ENCODE measurements at regions not wholly inside any gene's neighbourhood (a gene's known extent, or its start where the extent isn't known, plus 50 kb on each side); places are given as distances from the start of the nearest gene placed in this dataset.
"Not testable (repeated sequence)": the region's sequence is repeated elsewhere in the genome, so short reads cannot be mapped to it uniquely, and the experiment has no call there.

DNA sequence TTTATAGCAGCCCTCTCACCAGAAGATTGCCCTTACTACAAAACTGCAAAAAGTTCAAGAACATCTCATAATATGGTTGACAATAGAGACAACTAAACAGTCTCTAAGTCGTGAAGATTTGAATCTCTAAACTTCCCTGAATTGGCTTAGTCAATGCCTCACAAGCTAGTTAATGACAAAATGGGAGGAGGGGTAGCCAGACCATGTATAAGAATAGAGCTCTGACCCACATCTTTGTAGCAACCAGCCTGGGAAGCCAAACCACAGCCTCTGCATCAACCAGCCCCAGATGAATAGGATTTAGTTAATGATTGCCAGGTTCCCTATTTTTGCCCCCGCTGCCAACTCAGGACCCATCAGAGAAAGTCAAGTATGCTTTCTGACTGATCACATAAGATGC is 1265.9 kb upstream of the PCDH10 start:
- CTCF ChIA-PET; H3K36me3 Mint-ChIP-seq (ENCODE audit: low read depth); H3K27ac Mint-ChIP-seq; DNase-seq; H3K4me1 Mint-ChIP-seq (ENCODE audit: low read depth); H3K9me3 Mint-ChIP-seq; H3K4me3 Mint-ChIP-seq; H3K27me3 Mint-ChIP-seq (ENCODE audit: low read depth); intact Hi-C loops (cut with micrococcal nuclease): not testable (repeated sequence)

DNA sequence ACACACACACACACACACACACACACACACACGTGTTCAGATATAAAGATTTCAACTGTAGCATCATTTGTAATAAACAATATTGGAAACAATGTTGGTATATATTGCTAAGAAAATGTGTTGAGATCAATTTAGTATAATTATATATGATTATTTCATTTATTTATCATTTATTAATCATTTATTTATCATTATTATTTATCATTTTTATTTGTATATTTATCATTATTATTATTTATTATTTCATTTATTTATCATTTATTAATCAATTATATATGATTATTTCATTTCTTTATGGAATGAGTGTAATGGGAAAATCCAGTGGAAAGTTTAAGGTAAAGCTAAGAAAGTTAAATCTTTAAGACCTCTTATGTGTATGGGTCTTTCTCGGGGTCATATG is 1223.4 kb upstream of the PCDH10 start:
- H3K27ac Mint-ChIP-seq; CTCF ChIA-PET; DNase-seq; H3K9me3 Mint-ChIP-seq; H3K4me3 Mint-ChIP-seq; H3K4me1 Mint-ChIP-seq (ENCODE audit: low read depth); intact Hi-C loops (cut with micrococcal nuclease); H3K36me3 Mint-ChIP-seq (ENCODE audit: low read depth); H3K27me3 Mint-ChIP-seq (ENCODE audit: low read depth): not testable (repeated sequence)

DNA sequence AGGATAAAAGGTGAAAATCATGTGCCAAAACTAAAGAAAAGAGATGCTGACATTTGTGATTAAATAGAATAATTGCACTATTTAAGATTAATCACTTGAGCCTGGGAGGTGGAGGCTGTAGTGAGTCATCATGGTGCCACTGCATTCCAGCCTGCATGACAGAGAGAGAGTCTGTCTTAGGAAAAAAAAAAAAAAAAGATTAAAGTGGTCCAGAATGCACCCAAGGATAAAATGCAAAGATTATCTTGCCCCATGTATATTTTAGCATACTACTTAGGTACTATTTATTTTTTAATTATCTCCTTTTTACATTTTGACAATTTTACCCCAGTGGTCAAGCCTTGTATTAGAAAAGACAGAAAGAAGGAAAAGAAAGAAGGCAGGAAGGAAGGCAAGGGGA is 1181.4 kb upstream of the PCDH10 start:
- H3K9me3 Mint-ChIP-seq; intact Hi-C loops (cut with micrococcal nuclease); DNase-seq; H3K27ac Mint-ChIP-seq; H3K27me3 Mint-ChIP-seq (ENCODE audit: low read depth); H3K4me3 Mint-ChIP-seq; CTCF ChIA-PET; H3K4me1 Mint-ChIP-seq (ENCODE audit: low read depth); H3K36me3 Mint-ChIP-seq (ENCODE audit: low read depth): not testable (repeated sequence)

DNA sequence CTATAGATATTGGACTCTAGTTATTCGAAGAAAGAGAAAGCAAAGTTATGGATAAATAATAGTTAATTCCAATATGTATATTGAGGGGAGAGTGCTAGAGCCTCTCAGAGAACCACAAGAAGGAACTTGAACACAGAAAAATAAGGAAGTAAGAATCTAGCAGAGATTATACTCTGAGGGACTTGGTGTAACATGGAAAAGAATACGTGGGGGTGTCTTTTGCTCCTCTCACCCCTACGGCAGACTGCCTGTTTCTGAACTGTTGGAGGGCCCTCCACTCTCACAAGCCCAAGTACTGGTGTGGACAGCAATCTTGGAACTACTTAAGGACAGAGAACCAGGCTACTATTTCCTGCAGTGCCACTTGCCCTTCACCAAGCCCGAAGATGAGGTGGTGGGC is 1174.4 kb upstream of the PCDH10 start:
- H3K9me3 Mint-ChIP-seq = peaks cover 16% of the 10 kb centered on the region
- peaks cover 1% of the 10 kb centered on the region for H3K36me3 Mint-ChIP-seq (ENCODE audit: low read depth)
- no peak overlapping the region for H3K27ac Mint-ChIP-seq
- DNase-seq = no peak
- H3K4me3 Mint-ChIP-seq = peak overlapping the region; percentile 24
- intact Hi-C loops (cut with micrococcal nuclease) = no loop called here
- H3K27me3 Mint-ChIP-seq (ENCODE audit: low read depth) = no peaks in the 10 kb centered on the region
- CTCF ChIA-PET = no interaction called here
- no peaks in the 10 kb centered on the region for H3K4me1 Mint-ChIP-seq (ENCODE audit: low read depth)

DNA sequence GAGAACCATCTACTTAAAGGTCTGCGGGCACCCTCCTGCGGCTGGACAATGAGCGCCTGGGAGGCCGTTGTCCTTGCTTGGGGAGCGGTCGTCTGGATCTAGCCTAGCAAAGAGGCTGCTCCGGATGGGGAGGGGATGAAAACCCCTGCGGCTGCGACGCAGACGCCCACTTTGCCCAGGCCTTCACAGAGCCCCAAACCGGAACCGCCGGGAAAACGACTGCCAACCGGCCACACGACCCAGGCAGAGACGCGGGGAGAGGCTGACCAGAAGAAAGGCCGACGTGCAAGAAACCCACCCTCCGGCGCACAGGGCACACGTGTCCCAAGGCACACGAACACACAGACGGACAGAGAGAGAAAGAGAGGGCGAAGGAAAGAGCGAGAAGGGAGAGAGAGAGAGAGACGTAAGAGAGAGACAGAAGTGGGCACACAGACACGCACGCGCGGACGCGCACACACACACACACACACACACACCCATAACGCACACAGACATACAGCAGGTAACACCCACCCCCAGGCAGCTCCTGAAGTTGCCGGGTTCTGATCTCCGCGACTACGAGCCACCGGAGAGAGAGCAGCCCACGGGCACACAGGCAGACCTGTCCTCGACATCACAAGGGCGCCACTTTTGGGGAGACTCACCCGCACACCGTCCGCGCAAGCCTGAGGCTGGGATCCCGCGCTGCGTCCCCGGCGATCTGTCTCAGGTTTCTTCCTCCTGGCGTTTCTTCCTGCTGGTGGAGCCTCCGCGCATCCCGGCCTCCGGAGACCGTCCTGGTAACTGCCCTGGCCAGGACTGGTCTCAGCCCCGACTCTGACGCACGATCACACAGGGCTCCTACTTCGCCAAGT is 1173.6 kb upstream of the PCDH10 start:
- H3K27ac Mint-ChIP-seq; H3K27me3 Mint-ChIP-seq (ENCODE audit: low read depth); intact Hi-C loops (cut with micrococcal nuclease); DNase-seq; H3K4me1 Mint-ChIP-seq (ENCODE audit: low read depth); H3K36me3 Mint-ChIP-seq (ENCODE audit: low read depth); CTCF ChIA-PET: not testable (repeated sequence)
- peak overlapping the region; percentile 52 for H3K4me3 Mint-ChIP-seq
- H3K9me3 Mint-ChIP-seq = peaks cover 17% of the 10 kb centered on the region

DNA sequence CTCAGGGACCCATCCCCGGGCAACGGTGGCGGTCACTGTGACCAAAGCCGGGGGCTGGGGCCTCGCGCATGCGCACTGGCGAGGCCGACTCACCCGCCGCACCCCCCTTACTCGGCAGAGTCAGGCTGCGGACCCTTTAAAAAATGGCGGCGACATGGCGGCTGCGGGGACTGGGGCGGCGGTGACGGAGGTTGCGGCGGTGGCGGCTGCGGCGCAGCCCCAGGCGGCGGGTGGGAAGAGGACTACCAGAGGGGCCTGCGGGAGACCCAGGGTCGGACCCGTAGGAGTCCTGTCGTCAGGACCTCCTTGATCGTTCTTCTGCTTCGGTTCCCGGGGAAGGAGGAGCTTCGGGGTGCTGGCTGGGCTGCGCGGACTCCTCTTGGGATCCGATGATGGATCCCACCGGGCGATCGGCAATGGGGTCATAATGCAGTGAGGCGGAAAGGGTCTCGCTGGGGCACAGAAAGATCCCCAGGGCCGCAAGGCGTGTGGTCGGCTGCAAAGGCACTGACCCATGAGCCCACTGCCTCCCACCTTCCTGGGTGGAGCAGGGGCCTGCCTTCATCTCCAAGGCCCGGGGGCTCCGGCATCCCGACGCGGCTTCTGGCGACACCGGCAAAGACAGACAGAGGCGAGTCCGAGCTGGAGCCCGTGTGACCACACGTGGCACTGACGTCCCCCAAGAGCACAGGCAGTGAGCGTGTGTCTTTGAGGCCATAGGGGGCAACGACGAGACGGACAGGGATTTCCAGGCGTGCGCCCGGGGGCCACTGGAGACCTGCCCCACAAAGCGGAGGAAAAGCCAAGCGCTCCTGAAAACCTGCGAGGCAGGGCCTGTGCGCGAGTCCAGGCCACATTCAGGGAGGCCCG is 1172.7 kb upstream of the PCDH10 start:
- H3K27me3 Mint-ChIP-seq (ENCODE audit: low read depth); CTCF ChIA-PET; DNase-seq; H3K27ac Mint-ChIP-seq; intact Hi-C loops (cut with micrococcal nuclease); H3K36me3 Mint-ChIP-seq (ENCODE audit: low read depth); H3K4me3 Mint-ChIP-seq; H3K4me1 Mint-ChIP-seq (ENCODE audit: low read depth): not testable (repeated sequence)
- peaks cover 21% of the 10 kb centered on the region for H3K9me3 Mint-ChIP-seq

DNA sequence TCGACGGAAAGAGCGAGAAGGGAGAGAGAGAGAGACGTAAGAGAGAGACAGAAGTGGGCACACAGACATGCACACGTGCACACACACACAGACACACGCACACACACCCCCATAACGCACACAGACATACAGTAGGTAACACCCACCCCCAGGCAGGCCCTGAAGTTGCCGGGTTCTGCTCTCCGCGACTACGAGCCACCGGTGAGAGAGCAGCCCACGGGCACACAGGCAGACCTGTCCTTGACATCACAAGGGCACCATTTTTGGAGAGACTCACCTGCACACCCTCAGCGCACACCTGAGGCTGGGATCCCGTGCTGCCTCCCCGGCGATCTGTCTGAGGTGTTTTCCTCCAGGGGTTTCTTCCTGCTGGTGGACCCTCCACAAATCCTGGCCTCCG is 1171.0 kb upstream of the PCDH10 start:
- Mint-ChIP-seq H3K4me3 (no peak overlapping the region), H3K36me3 (ENCODE audit: low read depth) (peaks cover 1% of the 10 kb centered on the region), H3K27me3 (ENCODE audit: low read depth) (no peaks in the 10 kb centered on the region), H3K27ac (no peak overlapping the region), H3K9me3 (peaks cover 22% of the 10 kb centered on the region), H3K4me1 (ENCODE audit: low read depth) (no peaks in the 10 kb centered on the region)
- intact Hi-C loops (cut with micrococcal nuclease) = no loop called here
- no peak for DNase-seq
- CTCF ChIA-PET = no interaction called here

DNA sequence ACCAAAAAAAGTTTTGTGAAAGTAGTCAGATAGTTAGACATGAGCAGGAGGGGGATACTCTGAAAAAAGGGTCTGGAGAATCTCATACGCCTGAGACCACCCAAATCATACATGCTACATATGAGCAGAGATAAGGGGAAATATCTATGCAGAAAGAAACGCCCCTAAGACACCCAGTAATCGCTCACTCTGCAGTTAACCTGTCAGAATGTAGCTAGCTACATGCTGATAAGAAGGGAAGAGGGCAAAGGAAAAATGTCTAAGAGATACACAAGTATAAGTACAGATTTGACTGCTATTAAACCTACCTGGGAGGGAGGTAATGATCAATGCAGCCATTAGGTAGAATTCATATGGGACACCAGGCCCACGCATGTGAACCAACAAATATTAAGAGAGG is 1159.5 kb upstream of the PCDH10 start:
- intact Hi-C loops (cut with micrococcal nuclease) = no loop called here

DNA sequence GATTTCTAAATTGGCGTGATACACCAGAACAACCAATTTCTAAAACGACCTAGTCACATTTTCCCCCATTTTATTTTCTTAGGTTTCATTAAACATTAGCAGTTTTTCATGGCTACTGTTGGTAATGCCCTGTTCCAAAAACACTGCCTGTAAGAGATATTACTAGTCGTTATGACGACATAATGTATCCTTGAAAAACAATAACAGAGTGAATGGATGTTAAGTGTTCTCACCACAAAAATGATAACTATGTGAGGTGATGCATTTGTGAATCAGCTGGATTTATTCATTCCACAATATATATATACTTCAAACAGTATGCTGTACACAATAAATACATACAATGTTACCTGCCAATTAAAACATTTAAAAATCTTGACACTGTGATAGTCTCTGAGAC is 1147.6 kb upstream of the PCDH10 start:
- H3K9me3 Mint-ChIP-seq = no peaks in the 10 kb centered on the region
- H3K36me3 Mint-ChIP-seq (ENCODE audit: low read depth) = no peaks in the 10 kb centered on the region
- no peaks in the 10 kb centered on the region for H3K27me3 Mint-ChIP-seq (ENCODE audit: low read depth)
- H3K4me3 Mint-ChIP-seq = no peak overlapping the region
- CTCF ChIA-PET = no interaction called here
- intact Hi-C loops (cut with micrococcal nuclease) = no loop called here
- no peak overlapping the region for H3K27ac Mint-ChIP-seq
- DNase-seq = no peak
- H3K4me1 Mint-ChIP-seq (ENCODE audit: low read depth) = no peaks in the 10 kb centered on the region

More for the DNA sequence above, 1159.5 kb upstream of the PCDH10 start:
- DNase-seq = no peak
- Mint-ChIP-seq H3K4me3 (no peak overlapping the region), H3K27ac (no peak overlapping the region), H3K4me1 (ENCODE audit: low read depth) (no peaks in the 10 kb centered on the region), H3K9me3 (peaks cover 1% of the 10 kb centered on the region), H3K36me3 (ENCODE audit: low read depth) (no peaks in the 10 kb centered on the region), H3K27me3 (ENCODE audit: low read depth) (no peaks in the 10 kb centered on the region)
- CTCF ChIA-PET = no interaction called here

DNA sequence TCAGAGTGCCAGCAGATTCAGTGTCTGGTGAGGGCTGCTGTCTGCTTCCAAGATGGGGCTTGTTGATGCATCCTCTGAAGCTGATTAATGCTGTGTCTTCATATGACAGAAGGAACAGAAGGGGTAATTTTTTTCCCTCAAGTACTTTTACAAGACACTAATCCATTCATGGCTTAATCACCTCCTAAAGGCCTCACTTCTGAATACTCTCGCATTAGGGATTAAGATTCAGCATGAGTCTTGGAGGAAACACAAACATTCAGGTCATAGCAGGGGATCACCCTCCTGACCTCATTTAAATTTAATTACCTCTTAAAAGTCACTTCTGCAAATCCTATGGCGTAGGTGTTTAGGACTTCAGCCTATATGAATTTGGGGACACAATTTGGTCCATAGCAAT is 1145.5 kb upstream of the PCDH10 start:
- CTCF ChIA-PET = no interaction called here
- Mint-ChIP-seq H3K36me3 (ENCODE audit: low read depth) (no peaks in the 10 kb centered on the region), H3K4me3 (no peak overlapping the region), H3K4me1 (ENCODE audit: low read depth) (no peaks in the 10 kb centered on the region), H3K9me3 (no peaks in the 10 kb centered on the region), H3K27ac (no peak overlapping the region), H3K27me3 (ENCODE audit: low read depth) (no peaks in the 10 kb centered on the region)
- intact Hi-C loops (cut with micrococcal nuclease) = no loop called here
- no peak for DNase-seq

DNA sequence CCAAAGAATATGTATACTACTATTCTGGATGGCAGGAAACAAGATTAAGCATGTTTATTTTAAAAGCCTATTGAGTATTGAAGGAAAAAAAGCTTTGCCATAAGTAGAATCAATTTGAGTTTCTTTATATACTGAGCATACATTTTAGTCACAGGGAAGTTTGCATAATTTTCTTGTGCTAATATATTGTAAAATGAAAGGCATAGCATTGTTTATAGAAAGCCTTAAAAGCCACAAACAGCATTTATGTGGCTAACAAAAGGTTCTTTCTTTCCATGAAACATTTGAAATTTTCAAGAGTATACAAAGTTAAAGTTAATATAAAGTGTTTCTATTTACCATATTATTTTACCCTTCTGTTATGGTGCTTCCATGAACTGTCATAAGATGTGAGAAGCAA is 1133.8 kb upstream of the PCDH10 start:
- Mint-ChIP-seq H3K4me1 (ENCODE audit: low read depth) (no peaks in the 10 kb centered on the region), H3K36me3 (ENCODE audit: low read depth) (no peaks in the 10 kb centered on the region), H3K27ac (no peak overlapping the region), H3K4me3 (no peak overlapping the region), H3K9me3 (no peaks in the 10 kb centered on the region), H3K27me3 (ENCODE audit: low read depth) (no peaks in the 10 kb centered on the region)
- DNase-seq = no peak
- CTCF ChIA-PET = no interaction called here
- intact Hi-C loops (cut with micrococcal nuclease) = no loop called here

DNA sequence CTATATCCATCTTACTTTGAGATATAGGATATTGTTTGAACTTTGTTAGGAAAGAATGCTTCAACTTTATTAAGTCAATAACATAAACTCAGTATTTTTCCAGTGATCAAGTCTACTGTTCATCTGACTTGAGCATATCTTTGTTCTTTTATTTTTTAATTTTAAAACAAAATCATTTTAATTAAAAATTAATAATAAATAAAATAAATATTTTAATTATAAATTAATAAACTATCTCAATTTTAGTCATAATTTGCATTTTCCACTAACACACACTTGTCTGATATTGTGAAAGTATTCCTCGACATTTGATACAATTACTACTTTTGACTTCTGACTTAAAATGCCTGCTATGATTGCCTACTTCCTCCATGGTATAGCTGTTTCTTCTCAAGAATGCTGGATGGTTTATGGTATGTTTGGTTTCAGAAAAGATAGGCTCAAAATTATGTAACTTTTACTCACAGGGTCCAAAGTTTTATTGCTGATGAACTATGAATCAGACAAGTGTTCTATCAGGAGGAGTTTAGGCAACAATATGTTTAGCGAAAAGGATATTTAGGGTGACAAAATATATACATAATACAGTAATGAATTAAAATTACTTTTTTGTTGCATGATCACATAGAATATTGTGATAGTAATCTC is 1132.3 kb upstream of the PCDH10 start:
- DNase-seq = no peak
- H3K27ac Mint-ChIP-seq = no peak overlapping the region
- no peaks in the 10 kb centered on the region for H3K9me3 Mint-ChIP-seq
- intact Hi-C loops (cut with micrococcal nuclease) = no loop called here
- H3K27me3 Mint-ChIP-seq (ENCODE audit: low read depth) = no peaks in the 10 kb centered on the region
- no peaks in the 10 kb centered on the region for H3K36me3 Mint-ChIP-seq (ENCODE audit: low read depth)
- H3K4me3 Mint-ChIP-seq = no peak overlapping the region
- H3K4me1 Mint-ChIP-seq (ENCODE audit: low read depth) = no peaks in the 10 kb centered on the region
- CTCF ChIA-PET = no interaction called here

DNA sequence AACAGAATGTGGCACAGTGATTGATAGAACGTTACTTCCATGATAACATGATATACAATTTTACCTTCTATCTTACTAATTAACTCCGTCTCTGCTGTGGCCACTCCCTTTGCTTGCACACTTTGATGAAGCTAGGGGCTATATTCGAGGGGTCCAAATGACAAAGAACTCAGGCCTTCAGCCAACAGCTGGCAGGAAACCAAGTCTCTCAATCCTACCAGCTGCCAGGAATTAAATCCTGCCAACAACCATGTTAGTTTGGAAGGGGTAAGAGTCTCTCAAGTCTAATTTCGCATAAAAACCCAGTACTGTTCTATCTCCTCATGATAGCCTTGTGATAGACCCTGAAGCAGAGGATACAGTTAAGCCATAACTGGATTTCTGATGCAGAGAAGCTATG is 1122.9 kb upstream of the PCDH10 start:
- Mint-ChIP-seq H3K36me3 (ENCODE audit: low read depth) (no peaks in the 10 kb centered on the region), H3K27me3 (ENCODE audit: low read depth) (no peaks in the 10 kb centered on the region), H3K9me3 (peaks cover 8% of the 10 kb centered on the region), H3K4me3 (no peak overlapping the region), H3K27ac (no peak overlapping the region), H3K4me1 (ENCODE audit: low read depth) (no peaks in the 10 kb centered on the region)
- DNase-seq = no peak
- intact Hi-C loops (cut with micrococcal nuclease) = no loop called here
- CTCF ChIA-PET = no interaction called here

Data from activated naive CD4-positive, alpha-beta T cell treated with anti-CD3 and anti-CD28 coated beads for 36 hours (primary cell).